Heart left ventricle (tissue), 16 donors: ENCODE measurements at regions not wholly inside any gene's neighbourhood (a gene's known extent, or its start where the extent isn't known, plus 50 kb on each side); places are given as distances from the start of the nearest gene placed in this dataset.

Source experiments
- ATAC-seq, 4 donors: fragments of 200-7000 bp; cut with Tn5 transposase; one replicate each; pipeline ENCODE4 v1.9.1; 2020 to 2022; ENCODE audit warnings: moderate library complexity in 4 of 4, mild to moderate bottlenecking in 3 of 4, moderate number of reproducible peaks in 1 of 4
- DNase-seq, 5 donors: peaks; one replicate each; pipeline ENCODE4 v3.0.0-alpha.2; 2020
- H3K27ac ChIP-seq, 12 donors: fragments of 200-600 bp; sonication (generic) in 4 of 12; one replicate each; pipeline versions ENCODE4 v1.5.0 to v1.8.0; 2016 to 2022; ENCODE audit warnings: mild to moderate bottlenecking in 2 of 12
- H3K27me3 ChIP-seq, 9 donors: fragments of 200-600 bp; sonication (generic) in 2 of 9; one replicate each; pipeline versions ENCODE4 v1.5.1 to v1.8.0; 2016 to 2022; ENCODE audit warnings: mild to moderate bottlenecking in 3 of 9
- H3K36me3 ChIP-seq, 9 donors: fragments of 200-600 bp; sonication (generic) in 2 of 9; one replicate each; pipeline versions ENCODE4 v1.5.0 to v1.8.0; 2018 to 2022; ENCODE audit warnings: mild to moderate bottlenecking in 2 of 9
- H3K4me1 ChIP-seq, 12 donors: fragments of 200-600 bp; sonication (generic) in 4 of 12; one replicate each; pipeline versions ENCODE4 v1.5.0 to v1.8.0; 2016 to 2022; ENCODE audit warnings: mild to moderate bottlenecking in 3 of 12
- H3K4me3 ChIP-seq, 12 donors: fragments of 200-600 bp; sonication (generic) in 4 of 12; one replicate each; pipeline versions ENCODE4 v1.5.0 to v1.8.0; 2017 to 2022; ENCODE audit warnings: mild to moderate bottlenecking in 9 of 12, moderate library complexity in 4 of 12
- H3K9me3 ChIP-seq, 12 donors: fragments of 200-600 bp; sonication (generic) in 4 of 12; one replicate each; pipeline versions ENCODE4 v1.5.0 to v1.8.0; 2016 to 2022; ENCODE audit warnings: mild to moderate bottlenecking in 1 of 12
- POLR2A ChIP-seq, 2 donors: fragments of 450-650 bp; IDR thresholded peaks; one replicate each; pipeline ENCODE4 v1.6.1; 2017; ENCODE audit warnings: antibody characterized with exemption in 2 of 2, mild to moderate bottlenecking in 2 of 2, moderate library complexity in 2 of 2
- WGBS, 4 donors: extraction: QIAGEN DNeasy Blood & Tissue Kit in 2 of 4; methylation state at CpG; one replicate each; pipeline versions ENCODE4 v1.1.5 to v1.1.7; 2013 to 2018; 5-methylcytosine and 5-hydroxymethylcytosine counted together
- intact Hi-C, 10 donors: fragments of 100-400 bp; cut with DNase I; formaldehyde crosslinking; loops; one replicate each; pipeline versions ENCODE4 v1.11.1 to v1.14.2; 2022
- TF ChIP-seq, protein P1 (sequence below), 12 donors: fragments of 200-600 bp; sonication (generic) in 4 of 12; IDR thresholded peaks; one replicate each; pipeline versions ENCODE4 v1.5.0 to v1.8.0; 2018 to 2022; ENCODE audit warnings: antibody characterized with exemption in 12 of 12, mild to moderate bottlenecking in 5 of 12
- donor health status: ischemic (EF 13 %, LVEDD 7.1; RV severe dilation, severe dysfunction).
- donor health status: healthy with polysubstance abuse.
- donor health status: DM: no; HTN: yes; CAD: no.
- donor health status: DM: no; HTN: no; CAD: no.
- donor health status: ischemic (EF 25% LVEDD 6.9; RV normal size, moderate dysfunction).
- donor health status: ischemic (EF 25% LVEDD 5.7; RV mildly dilated, moderate dysfunction).
- donor health status: healthy.
- donor health status: DM: yes; HTN: yes; CAD: no.
- donor health status: ischemic (EF 35%, LVEDD 5.7; RV mildly dilated, moderate dysfunction).
- donor health status: nonischemic (EF 11% LVEDD 7.7; RV severe dilation, severe dysfunction).
- donor health status: DM: yes; HTN: yes; CAD: no.
- donor health status: PGD.
- donor health status: ischemic (EF 29% LVEDD 5.4; RV normal size, mild dysfunction).
- donor health status: nonischemic (EF 23%, LVEDD 6.1; RV moderate dilation, normal function).

DNA sequence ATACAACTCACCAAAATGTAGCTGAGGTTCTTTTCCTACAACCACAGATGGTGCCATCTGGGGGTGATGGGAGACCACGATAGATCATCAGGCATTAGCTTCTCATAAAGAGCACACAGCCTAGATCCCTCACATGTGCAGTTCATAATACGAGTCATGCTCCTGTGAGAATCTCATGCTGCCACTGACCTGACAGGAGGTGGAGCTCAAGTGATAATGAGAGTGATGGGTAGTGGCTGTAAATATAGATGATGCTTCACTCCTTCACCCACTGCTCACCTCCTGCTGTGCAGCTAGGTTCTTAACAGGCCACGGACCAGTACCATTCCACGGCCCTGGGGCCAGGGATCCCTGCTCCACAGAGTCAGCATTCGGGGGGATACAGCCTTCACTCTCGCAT is 943.8 kb downstream of the NLGN4Y start:
- no peak for ATAC-seq
- Histone ChIP-seq H3K36me3 (no peaks in the 10 kb centered on the region), H3K4me3 (no peak overlapping the region), H3K27ac (no peak overlapping the region), H3K9me3 (no peaks in the 10 kb centered on the region), H3K4me1 (no peaks in the 10 kb centered on the region), H3K27me3 (no peaks in the 10 kb centered on the region)
- WGBS, 4 donors = 85 to 87% methylated on average over 6 of the region's 6 CpGs; no CpG with 5 or more reads in 2 of the 4 donors
- no peak for TF ChIP-seq POLR2A (IDR thresholded peaks at IDR 0.05)
- TF ChIP-seq, protein P1, sequence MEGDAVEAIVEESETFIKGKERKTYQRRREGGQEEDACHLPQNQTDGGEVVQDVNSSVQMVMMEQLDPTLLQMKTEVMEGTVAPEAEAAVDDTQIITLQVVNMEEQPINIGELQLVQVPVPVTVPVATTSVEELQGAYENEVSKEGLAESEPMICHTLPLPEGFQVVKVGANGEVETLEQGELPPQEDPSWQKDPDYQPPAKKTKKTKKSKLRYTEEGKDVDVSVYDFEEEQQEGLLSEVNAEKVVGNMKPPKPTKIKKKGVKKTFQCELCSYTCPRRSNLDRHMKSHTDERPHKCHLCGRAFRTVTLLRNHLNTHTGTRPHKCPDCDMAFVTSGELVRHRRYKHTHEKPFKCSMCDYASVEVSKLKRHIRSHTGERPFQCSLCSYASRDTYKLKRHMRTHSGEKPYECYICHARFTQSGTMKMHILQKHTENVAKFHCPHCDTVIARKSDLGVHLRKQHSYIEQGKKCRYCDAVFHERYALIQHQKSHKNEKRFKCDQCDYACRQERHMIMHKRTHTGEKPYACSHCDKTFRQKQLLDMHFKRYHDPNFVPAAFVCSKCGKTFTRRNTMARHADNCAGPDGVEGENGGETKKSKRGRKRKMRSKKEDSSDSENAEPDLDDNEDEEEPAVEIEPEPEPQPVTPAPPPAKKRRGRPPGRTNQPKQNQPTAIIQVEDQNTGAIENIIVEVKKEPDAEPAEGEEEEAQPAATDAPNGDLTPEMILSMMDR (IDR thresholded peaks at IDR 0.05) = no peak
- intact Hi-C loops = no loop called here
- no peak for DNase-seq

DNA sequence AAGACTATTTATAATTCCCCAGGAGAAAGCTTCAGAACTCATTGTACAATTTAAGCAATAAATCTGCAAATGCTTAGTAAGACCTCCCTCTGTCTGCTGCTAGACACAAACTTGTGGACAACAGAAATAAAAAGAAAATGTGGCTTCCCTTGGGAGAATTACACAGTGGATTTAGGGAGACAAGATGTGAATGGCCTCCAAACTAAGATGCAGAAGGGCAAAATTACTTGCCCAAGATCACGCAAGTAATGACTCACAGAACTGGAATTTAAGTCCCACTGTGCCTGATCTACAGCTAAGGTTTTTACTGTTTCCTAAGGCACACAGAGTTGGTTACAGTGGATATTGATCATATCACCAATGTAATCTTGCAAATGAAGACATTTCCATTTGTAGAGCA is 947.0 kb downstream of the NLGN4Y start:
- no peaks in the 10 kb centered on the region for H3K9me3 ChIP-seq
- ATAC-seq = no peak
- no peak for TF ChIP-seq POLR2A (IDR thresholded peaks at IDR 0.05)
- TF ChIP-seq, protein P1 (IDR thresholded peaks at IDR 0.05) = no peak
- H3K27me3 ChIP-seq = no peaks in the 10 kb centered on the region
- no peaks in the 10 kb centered on the region for H3K4me1 ChIP-seq
- H3K36me3 ChIP-seq = no peaks in the 10 kb centered on the region
- intact Hi-C loops = no loop called here
- no peak overlapping the region for H3K4me3 ChIP-seq
- no peak for DNase-seq
- WGBS, 4 donors = 78 to 86% methylated on average over 1 of the region's 1 CpG; no CpG with 5 or more reads in 2 of the 4 donors
- no peak overlapping the region for H3K27ac ChIP-seq

DNA sequence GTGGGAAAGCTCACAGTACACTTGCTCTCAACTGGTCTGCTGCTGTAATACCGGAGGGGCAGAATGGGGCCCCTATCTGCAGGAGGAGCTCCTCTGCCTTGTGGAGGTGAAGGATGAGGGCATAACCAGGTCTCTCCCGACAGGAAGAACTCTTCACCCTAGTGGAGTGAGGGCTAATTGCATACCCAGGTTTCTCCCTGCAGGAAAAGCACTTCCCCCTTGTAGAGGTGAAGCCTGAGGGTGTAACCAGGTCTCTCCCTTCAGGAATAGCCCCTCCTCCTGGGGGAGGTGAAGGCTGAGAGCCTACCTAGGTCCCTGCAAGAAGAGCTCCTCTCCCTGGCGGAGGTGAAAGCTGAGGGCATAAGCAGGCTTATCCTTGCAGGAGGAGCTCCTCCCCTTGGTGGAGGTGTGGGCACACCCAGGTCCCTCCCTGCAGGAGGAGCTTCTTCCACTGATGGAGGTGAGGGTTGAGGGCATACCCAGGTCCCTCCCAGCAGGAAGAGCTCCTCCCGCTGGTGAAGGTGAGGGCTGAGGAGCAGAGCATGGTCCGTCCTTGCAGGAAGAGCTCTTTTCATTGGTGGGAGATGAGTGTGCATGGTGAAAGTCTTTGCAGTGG is 954.1 kb downstream of the NLGN4Y start:
- Histone ChIP-seq H3K4me3 (no peak overlapping the region), H3K27me3 (no peaks in the 10 kb centered on the region), H3K27ac (no peak overlapping the region), H3K4me1 (no peaks in the 10 kb centered on the region), H3K9me3 (no peaks in the 10 kb centered on the region), H3K36me3 (no peaks in the 10 kb centered on the region)
- no peak for TF ChIP-seq POLR2A (IDR thresholded peaks at IDR 0.05)
- TF ChIP-seq, protein P1 (IDR thresholded peaks at IDR 0.05) = no peak
- intact Hi-C loops = no loop called here
- no peak for DNase-seq
- WGBS, 4 donors = 67 to 76% methylated on average over 5 of the region's 5 CpGs; no CpG with 5 or more reads in 2 of the 4 donors
- no peak for ATAC-seq

DNA sequence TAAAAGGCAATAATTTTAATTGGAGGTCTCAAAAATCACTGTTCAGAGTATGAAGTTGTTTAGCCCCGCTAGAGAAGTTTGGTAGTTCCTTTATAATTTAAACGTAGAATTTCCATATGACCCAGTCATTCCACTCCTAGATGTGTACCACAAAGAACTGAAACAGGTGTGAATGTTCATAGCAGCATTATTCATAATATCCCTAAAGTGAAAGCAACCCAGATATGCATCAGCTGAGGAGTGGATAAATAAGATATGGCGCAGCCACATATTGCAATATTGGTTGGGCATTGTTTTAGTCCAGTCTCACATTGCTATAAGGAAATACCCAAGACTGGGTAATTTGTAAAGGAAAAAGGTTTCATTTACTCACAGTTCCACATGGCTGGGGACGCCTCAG is 976.2 kb downstream of the NLGN4Y start:
- no peaks in the 10 kb centered on the region for H3K9me3 ChIP-seq
- no peaks in the 10 kb centered on the region for H3K27me3 ChIP-seq
- no peak overlapping the region for H3K4me3 ChIP-seq
- DNase-seq (no peak), ATAC-seq (no peak)
- intact Hi-C loops = no loop called here
- H3K36me3 ChIP-seq = no peaks in the 10 kb centered on the region
- WGBS, 4 donors = 88 to 89% methylated on average over 4 of the region's 4 CpGs; no CpG with 5 or more reads in 2 of the 4 donors
- H3K27ac ChIP-seq = no peak overlapping the region
- H3K4me1 ChIP-seq = no peaks in the 10 kb centered on the region
- TF ChIP-seq, protein P1 (IDR thresholded peaks at IDR 0.05) = no peak
- no peak for TF ChIP-seq POLR2A (IDR thresholded peaks at IDR 0.05)
